Mucosa of stomach (tissue), 1 donor: ENCODE measurements at regions not wholly inside any gene's neighbourhood (a gene's known extent, or its start where the extent isn't known, plus 50 kb on each side); places are given as distances from the start of the nearest gene placed in this dataset.

Experiments used
- H3K27me3 ChIP-seq: one replicate; pipeline ENCODE4 v1.7.0; 2013; ENCODE audit warnings: mild to moderate bottlenecking, low read length; ENCODE audit not compliant: control insufficient read depth, insufficient read depth
- H3K36me3 ChIP-seq: one replicate; pipeline ENCODE4 v1.7.0; 2013; ENCODE audit warnings: low read length; ENCODE audit not compliant: control insufficient read depth, insufficient read depth
- H3K4me1 ChIP-seq: one replicate; pipeline ENCODE4 v1.7.0; 2013; ENCODE audit warnings: mild to moderate bottlenecking, low read length; ENCODE audit not compliant: control insufficient read depth, insufficient read depth
- H3K4me3 ChIP-seq: one replicate; pipeline ENCODE4 v1.7.0; 2013; ENCODE audit warnings: low read length
- H3K9ac ChIP-seq: one replicate; pipeline ENCODE4 v1.7.0; 2013; ENCODE audit warnings: mild to moderate bottlenecking, low read length, moderate library complexity
- H3K9me3 ChIP-seq: one replicate; pipeline ENCODE4 v1.7.0; 2013; ENCODE audit warnings: mild to moderate bottlenecking, low read length, moderate library complexity; ENCODE audit not compliant: control insufficient read depth
- donor health status: Pancreatic carcinoma.

GRCh38 chr4:35541146-35541887 lies 703.0 kb downstream of the ARAP2 start:
- H3K36me3 ChIP-seq: no peaks in the 10 kb centered on the region

GRCh38 chr4:35541888-35542213 lies 702.5 kb downstream of the ARAP2 start:
- Histone ChIP-seq H3K4me3 (no peak overlapping the region), H3K36me3 (no peaks in the 10 kb centered on the region), H3K27me3 (no peaks in the 10 kb centered on the region), H3K9me3 (no peaks in the 10 kb centered on the region), H3K4me1 (no peaks in the 10 kb centered on the region), H3K9ac (no peak overlapping the region)

More at GRCh38 chr4:35541146-35541887, 703.0 kb downstream of the ARAP2 start:
- Histone ChIP-seq H3K9ac (no peak overlapping the region), H3K9me3 (no peaks in the 10 kb centered on the region), H3K27me3 (no peaks in the 10 kb centered on the region), H3K4me1 (no peaks in the 10 kb centered on the region), H3K4me3 (no peak overlapping the region)

- no peaks in the 10 kb centered on the region for H3K27me3 ChIP-seq
- H3K4me3 ChIP-seq: no peak overlapping the region
- no peak overlapping the region for H3K9ac ChIP-seq
- no peaks in the 10 kb centered on the region for H3K36me3 ChIP-seq
- no peaks in the 10 kb centered on the region for H3K9me3 ChIP-seq
- H3K4me1 ChIP-seq: no peaks in the 10 kb centered on the region
These were observed 695.4 kb downstream of the ARAP2 start for GRCh38 chr4:35548921-35549320.

- no peak overlapping the region for H3K9ac ChIP-seq
- no peak overlapping the region for H3K4me3 ChIP-seq
- H3K27me3 ChIP-seq: no peaks in the 10 kb centered on the region
- H3K4me1 ChIP-seq: no peaks in the 10 kb centered on the region
- no peaks in the 10 kb centered on the region for H3K36me3 ChIP-seq
- H3K9me3 ChIP-seq: no peaks in the 10 kb centered on the region
These were observed 687.9 kb downstream of the ARAP2 start for GRCh38 chr4:35556387-35556786.

- no peak overlapping the region for H3K4me3 ChIP-seq
- no peaks in the 10 kb centered on the region for H3K4me1 ChIP-seq
- H3K9ac ChIP-seq: no peak overlapping the region
These were observed 684.6 kb downstream of the ARAP2 start for GRCh38 chr4:35559559-35560365.

GRCh38 chr4:35562861-35563260 lies 681.5 kb downstream of the ARAP2 start:
- H3K36me3 ChIP-seq: no peaks in the 10 kb centered on the region
- H3K9me3 ChIP-seq: no peaks in the 10 kb centered on the region
- H3K4me1 ChIP-seq: no peaks in the 10 kb centered on the region
- no peaks in the 10 kb centered on the region for H3K27me3 ChIP-seq
- no peak overlapping the region for H3K4me3 ChIP-seq
- no peak overlapping the region for H3K9ac ChIP-seq

More at GRCh38 chr4:35559559-35560365, 684.6 kb downstream of the ARAP2 start:
- no peaks in the 10 kb centered on the region for H3K9me3 ChIP-seq
- no peaks in the 10 kb centered on the region for H3K36me3 ChIP-seq
- H3K27me3 ChIP-seq: no peaks in the 10 kb centered on the region

- H3K4me3 ChIP-seq: no peak overlapping the region
- no peaks in the 10 kb centered on the region for H3K4me1 ChIP-seq
- no peaks in the 10 kb centered on the region for H3K27me3 ChIP-seq
- no peak overlapping the region for H3K9ac ChIP-seq
- H3K9me3 ChIP-seq: no peaks in the 10 kb centered on the region
- H3K36me3 ChIP-seq: no peaks in the 10 kb centered on the region
These were observed 678.7 kb downstream of the ARAP2 start for GRCh38 chr4:35565640-35566039.

GRCh38 chr4:35591035-35591434 lies 653.3 kb downstream of the ARAP2 start:
- Histone ChIP-seq H3K9ac (no peak overlapping the region), H3K27me3 (no peaks in the 10 kb centered on the region), H3K9me3 (no peaks in the 10 kb centered on the region), H3K4me3 (no peak overlapping the region), H3K4me1 (no peaks in the 10 kb centered on the region), H3K36me3 (no peaks in the 10 kb centered on the region)

GRCh38 chr4:35604252-35604651 lies 640.1 kb downstream of the ARAP2 start:
- no peaks in the 10 kb centered on the region for H3K36me3 ChIP-seq
- no peaks in the 10 kb centered on the region for H3K27me3 ChIP-seq
- no peaks in the 10 kb centered on the region for H3K4me1 ChIP-seq
- H3K4me3 ChIP-seq: no peak overlapping the region
- no peaks in the 10 kb centered on the region for H3K9me3 ChIP-seq
- no peak overlapping the region for H3K9ac ChIP-seq

GRCh38 chr4:35604724-35605123 lies 639.6 kb downstream of the ARAP2 start:
- H3K27me3 ChIP-seq: no peaks in the 10 kb centered on the region
- no peaks in the 10 kb centered on the region for H3K4me1 ChIP-seq
- no peak overlapping the region for H3K9ac ChIP-seq
- H3K36me3 ChIP-seq: no peaks in the 10 kb centered on the region
- H3K9me3 ChIP-seq: no peaks in the 10 kb centered on the region
- H3K4me3 ChIP-seq: no peak overlapping the region

- H3K36me3 ChIP-seq: no peaks in the 10 kb centered on the region
- no peak overlapping the region for H3K9ac ChIP-seq
- no peak overlapping the region for H3K4me3 ChIP-seq
- H3K9me3 ChIP-seq: no peaks in the 10 kb centered on the region
- H3K4me1 ChIP-seq: no peaks in the 10 kb centered on the region
- no peaks in the 10 kb centered on the region for H3K27me3 ChIP-seq
These were observed 636.1 kb downstream of the ARAP2 start for GRCh38 chr4:35608205-35608604.

- Histone ChIP-seq H3K4me3 (no peak overlapping the region), H3K27me3 (no peaks in the 10 kb centered on the region), H3K36me3 (no peaks in the 10 kb centered on the region), H3K9ac (no peak overlapping the region), H3K9me3 (no peaks in the 10 kb centered on the region), H3K4me1 (no peaks in the 10 kb centered on the region)
These were observed 630.2 kb downstream of the ARAP2 start for GRCh38 chr4:35614120-35614519.
